GM18499 (cell line): ENCODE measurements at regions not wholly inside any gene's neighbourhood (a gene's known extent, or its start where the extent isn't known, plus 50 kb on each side); places are given as distances from the start of the nearest gene placed in this dataset.

Experiments used
- ATAC-seq: cut with Tn5 transposase; IDR thresholded peaks from one replicate; pipeline ENCODE4 v1.9.1; 2021; ENCODE audit warnings: moderate number of reproducible peaks; ENCODE audit not compliant: insufficient read depth, unreplicated experiment

DNA sequence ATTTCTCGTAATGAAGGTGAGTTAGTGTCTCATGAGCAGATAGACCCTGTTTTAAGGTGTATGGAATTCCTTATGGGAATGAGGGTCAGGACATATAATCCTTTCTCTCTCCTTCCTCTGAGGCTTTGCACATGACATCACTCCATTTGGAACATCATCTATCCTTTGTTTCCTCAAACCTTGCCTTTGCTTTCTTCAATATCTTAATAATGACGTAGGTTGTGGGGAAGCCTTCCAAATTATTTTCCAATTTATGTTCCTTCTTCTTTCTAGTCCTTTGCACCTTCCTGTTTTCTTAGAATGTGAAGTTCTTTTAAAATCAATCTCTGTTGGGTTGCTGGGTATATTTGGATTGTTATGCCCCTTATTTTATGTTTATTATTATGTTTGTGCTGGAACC lies 502.9 kb upstream of the STXBP6 start:
- no peak for ATAC-seq

DNA sequence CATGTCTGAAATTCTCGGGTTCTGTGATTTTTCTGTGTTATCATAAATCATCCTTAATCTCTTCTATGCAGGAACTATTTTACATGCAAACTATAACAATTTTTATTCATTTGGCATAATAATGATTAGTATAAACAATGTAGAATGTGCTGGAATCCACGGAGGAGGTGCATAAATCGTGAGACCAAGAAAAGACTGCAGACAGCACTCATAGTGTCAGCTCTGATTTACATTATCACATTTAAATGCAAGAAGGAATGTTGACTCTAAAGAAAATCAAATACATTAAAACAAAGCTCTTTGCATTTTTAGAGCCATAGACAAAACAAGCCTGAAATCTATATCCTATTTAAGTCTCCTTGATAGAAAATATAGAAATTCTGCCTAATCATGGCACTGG lies 501.7 kb upstream of the STXBP6 start:
- no peak for ATAC-seq

DNA sequence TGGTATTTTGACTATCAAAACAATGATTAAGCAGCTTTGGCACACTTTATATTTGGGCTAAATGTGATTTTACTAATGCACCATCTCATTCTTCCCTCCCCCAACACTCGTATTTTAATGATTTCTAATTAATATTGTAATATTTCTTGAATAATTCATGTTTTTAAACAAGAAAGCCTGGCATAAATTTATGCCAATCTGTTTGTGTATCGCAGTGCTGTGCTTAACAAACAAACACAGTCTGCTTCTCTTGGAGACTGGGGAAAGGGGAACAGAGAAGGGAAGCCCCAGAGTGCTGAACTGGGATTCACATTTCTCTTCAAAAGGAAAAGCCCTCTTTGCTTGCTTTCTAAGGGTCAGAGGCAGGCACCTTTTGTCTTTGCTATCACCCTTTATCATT lies 496.9 kb upstream of the STXBP6 start:
- no peak for ATAC-seq

DNA sequence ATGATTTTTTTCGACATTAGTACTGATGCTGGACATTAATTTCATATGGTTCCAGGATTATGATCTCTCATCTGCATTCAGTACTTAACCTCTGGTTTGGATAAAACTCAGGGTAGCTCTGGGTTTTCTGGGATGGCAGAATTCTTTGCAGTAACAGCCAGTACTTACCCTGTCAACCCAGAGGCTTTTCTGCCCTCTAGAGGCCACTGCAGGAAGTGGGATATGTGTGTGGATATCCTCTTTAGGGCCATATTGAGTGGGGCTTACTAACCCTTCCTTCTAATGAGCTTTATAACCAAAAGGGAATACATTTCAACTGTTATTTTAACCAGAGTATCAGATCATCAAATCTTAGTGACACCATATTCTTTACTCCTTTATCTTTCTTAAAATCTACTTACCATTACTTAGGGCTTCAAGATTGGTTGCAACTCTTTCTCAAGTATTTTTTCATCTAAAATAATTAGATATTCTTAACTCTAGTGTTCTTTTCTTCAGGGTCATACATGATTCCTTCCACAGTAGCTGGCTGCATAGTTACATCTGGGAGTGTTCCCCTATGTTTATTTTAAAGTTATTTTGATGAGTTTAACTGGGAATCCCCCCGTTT lies 488.0 kb upstream of the STXBP6 start:
- no peak for ATAC-seq

DNA sequence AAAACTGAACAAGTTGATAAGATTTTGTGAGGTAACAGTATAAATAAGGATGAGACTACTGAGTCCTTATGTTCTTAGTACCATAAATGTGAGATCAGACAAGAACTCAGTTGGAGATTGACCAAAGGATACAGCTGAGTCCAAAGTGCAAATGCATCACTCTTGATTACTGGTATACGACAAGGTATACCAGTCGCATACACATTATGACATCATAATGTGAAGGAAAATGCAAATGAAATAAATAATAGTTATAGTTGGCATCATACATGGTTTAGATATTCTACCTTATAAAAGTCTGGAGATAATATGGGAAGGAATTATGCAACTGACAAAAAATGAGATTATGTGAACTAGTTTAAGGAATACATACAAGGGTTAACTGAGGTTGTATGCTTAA lies 476.3 kb upstream of the STXBP6 start:
- ATAC-seq, result no peak

DNA sequence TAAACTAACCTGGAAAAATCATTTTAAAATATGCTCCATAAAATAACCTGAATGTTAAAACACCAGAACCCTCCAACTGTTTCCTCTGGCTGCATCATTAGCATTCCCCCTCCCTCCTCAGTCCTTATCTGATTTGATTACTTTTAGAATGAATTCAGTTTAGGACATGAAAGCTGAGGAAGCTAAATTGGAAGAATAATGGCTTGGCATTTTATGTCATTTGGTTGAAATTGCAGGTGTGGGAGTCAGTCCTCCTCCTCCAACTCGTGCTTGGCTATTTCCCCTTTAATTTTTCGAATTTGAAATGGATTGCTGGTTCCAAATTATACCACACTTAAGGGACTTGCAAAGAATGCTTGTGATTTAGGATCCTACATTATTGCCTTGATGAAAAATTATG lies 473.0 kb upstream of the STXBP6 start:
- no peak for ATAC-seq

DNA sequence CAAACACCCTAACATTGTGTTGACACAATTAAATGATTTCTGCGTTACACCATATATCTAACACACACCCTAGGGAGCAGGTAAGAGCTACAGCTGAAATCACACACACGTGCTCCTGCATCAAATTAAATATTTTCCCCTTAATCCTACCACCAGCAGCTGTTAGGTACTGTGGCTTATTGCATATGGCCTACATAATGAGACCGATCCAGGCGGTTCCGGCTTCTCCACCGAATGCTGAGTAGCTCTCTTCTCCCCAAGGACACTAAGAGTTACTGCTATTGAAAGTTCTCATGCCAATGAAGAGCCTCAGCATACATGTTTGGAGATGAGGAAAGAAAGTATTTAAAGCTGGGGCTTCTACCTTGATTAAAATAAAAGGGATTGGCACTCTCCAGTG lies 472.2 kb upstream of the STXBP6 start:
- no peak for ATAC-seq

DNA sequence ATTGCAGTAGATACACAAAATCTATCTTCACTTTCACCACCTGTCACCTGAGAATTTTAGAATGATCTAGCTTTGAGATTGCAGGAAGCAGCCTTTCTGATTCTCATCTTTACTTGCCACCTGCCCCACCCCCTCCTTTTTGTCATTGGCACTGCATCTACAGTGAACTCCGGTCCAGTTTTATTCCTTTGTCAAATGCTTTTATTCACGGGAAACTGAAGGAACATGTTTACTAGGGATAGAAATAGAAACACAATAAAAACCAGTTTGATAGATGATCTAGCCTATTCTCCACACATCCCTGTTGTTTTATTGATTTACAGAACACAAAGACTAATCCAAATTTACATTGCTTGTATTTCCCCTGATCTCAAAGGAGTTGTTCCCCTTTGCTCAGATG lies 471.7 kb upstream of the STXBP6 start:
- ATAC-seq, result no peak

DNA sequence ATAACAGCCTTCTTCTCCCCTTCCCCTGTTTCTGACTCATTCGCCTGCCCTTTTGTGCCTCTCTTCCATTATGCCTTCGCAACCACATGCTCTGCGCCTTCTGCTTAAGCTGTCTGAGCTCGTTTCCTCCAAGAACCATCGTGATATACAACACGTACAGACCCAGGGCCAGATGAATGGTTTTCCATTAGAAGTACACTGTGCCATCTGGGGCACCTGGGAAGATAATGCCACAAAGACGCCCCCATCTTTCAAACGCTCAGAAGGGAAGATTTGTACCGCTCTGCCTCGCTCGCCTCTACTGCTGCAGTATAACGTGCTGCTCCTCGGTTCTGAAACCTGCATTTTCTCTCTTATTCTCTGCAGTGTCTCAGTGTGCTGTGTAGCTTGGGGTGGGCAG lies 470.9 kb upstream of the STXBP6 start:
- no peak for ATAC-seq

DNA sequence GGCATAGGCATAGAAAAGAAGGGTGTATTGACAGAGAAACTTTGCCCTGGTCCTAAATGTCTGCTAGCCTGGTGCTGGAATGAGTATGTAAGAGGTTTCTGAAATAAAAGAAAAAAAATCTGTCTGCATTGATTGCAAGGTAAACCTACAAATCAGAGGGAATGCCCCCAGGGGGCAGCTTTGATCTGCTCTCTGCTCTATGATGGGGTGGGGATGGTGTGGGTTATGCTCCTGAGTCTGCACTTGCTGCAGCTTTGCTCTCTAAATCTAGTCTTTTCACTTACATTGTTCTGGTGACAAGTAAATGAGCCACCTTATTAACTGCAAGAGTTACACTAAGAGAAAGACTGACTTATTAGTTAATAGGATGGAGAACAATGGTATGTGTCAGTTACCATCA lies 468.4 kb upstream of the STXBP6 start:
- no peak for ATAC-seq

DNA sequence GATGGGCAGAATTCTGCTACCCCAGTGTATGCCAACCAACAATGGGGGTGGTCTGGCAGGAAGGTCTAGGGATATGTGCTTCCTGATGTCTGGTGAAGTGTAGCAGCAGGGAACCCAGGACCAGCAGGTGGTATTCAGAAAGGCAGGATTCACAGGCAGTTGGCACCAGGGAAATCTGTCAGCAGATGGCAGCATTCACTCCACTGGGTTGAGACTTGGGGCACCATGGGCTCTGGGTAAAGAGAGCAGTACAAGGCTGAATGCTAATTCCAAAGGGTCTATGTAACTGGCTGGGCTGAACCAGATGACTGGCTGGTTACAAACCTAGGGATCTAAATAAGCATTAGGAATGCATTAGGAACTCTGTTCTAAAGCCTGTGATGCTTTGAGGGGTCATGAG lies 466.9 kb upstream of the STXBP6 start:
- ATAC-seq, result no peak

DNA sequence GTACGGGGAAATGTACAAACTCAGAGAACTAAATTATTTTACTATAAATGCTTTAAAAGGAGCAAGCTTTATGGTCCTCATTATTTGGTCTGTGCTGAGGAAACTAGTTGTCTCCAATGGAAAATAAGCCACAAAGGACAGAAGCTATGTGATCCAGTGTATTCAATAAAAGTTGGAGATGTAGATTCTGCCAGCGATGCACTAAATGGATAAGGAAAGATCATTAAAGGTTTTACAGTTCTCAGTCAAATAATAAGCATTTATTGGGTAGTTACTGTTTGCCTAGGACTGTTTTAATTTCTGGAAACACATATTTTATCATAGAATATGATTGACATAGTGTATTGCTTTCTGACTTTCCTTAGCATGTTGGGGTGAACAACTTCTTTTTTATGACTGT lies 458.9 kb upstream of the STXBP6 start:
- ATAC-seq, result no peak

DNA sequence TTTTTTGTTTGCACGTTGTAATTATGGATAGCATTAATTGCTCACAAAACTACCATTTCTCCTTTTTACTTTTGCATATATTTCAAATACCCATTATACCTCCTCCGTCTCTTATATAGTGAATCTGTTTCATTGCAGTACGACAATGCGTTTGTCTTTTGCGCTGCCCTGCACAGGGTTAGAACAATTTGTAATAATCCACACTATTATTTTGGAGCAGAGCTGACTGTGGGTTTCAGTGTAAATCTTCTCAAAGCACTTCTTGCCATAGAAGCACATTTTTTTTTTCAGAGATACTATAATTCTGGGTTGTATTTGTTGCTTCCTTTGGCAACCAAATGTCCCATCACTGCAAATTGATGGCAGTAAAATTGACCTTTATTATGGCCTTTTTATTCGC lies 451.8 kb upstream of the STXBP6 start:
- no peak for ATAC-seq

DNA sequence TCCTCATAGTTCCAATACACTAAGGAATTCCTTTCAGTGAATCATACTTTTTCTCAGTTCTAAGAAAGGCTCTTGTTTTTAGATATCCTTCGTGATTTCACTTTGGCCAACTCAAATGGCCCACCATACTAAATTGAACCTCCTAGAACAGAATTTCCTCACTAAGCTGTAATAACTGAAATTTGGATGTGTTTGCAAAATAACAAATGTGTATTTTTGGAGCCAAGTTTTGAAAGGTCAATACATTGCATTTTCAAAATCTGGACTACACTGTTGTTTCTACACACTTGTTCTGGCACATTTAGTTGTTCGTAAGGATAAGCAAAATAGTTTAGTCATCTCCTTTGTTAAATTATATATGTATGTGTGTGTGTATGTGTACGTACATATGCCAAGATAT lies 439.0 kb upstream of the STXBP6 start:
- no peak for ATAC-seq

DNA sequence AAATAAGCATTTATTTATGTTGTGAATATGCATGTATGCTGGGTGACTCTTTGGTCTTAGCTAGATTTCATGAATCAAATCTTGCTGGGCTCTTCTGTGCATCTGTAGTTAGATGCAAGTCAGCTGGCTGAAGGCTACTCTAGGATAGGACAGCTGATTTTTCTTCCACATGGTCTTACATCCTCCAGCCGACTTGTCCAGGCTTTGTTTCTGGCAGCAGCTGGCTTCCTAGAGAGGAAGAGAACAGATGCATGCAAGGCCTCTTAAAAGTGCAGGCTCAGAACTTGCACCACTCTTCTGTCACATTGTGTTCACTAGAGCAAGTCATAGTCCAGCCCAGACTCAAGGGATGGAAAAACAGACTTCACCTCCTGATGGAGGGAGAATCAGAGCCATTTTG lies 435.4 kb upstream of the STXBP6 start:
- no peak for ATAC-seq

DNA sequence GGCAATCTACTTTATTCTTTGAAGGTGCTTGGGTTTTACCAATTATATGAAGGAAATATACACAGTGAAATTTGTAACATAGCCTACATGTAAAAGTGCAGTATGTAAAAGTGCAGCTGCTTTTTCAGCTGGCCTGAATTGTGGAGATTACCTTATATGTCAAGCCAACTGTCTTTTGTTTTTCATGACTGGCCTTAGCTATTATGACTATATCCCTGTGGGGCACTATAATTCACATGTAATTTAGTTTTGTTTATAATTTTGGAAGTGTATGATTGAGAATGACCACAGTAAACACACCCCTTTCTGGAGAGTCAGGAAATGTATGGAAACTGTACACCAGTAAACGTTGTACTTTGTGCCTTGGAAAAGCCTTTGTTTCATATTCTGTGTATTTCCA lies 435.0 kb upstream of the STXBP6 start:
- no peak for ATAC-seq

DNA sequence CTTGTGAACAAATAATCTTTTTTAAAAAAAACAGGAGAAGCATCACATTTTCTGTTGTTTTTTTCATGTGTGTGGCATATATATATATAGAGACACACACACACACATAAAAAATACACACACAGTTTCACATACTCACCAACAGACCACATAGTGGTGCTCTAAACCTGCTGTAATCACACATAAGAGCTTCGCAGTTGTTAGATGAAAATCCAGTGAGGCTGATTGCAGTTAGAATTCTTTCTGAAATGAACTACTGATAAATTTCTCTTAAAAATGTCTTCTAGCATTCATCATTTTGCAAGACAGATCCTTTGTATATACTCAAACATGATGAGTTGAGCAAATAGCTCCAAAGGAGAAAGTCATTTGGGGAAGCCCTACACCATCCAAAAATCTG lies 434.3 kb upstream of the STXBP6 start:
- no peak for ATAC-seq

DNA sequence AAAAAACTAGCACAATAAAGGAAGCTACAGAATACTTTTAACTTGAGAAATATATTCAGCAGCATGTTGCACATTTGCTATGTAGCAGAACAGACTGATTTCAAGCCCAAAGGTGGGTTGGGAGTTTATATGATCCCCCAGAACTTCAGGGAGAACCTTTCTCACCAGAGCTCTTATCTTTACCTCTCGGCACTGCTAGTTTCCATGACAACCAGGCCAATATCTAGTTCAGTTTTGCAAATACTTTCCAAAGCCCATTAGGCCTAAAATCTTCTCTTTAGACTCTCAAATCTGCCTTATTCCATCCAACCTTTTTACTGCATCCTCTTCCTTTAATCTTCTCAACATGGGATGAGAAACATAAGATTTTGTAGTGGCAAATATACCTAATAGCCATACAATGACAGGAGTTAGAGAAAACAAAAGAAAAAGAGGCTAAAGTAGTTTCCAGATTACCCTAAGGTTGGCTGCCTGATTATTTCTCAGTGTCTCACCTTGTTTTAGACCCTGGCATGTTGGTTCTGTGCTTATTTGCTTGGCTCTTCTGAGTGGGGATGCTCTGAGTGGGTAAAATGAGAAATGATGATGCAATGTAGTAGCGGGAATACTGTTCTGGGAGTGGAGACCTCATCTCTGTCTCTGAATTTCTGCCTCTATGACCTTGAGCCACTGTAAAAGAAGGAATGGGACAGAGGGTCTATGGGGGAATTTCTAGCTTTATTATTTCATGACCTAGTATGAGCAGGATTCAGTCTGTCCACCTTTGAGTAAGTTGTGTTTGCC lies 427.6 kb upstream of the STXBP6 start:
- no peak for ATAC-seq

DNA sequence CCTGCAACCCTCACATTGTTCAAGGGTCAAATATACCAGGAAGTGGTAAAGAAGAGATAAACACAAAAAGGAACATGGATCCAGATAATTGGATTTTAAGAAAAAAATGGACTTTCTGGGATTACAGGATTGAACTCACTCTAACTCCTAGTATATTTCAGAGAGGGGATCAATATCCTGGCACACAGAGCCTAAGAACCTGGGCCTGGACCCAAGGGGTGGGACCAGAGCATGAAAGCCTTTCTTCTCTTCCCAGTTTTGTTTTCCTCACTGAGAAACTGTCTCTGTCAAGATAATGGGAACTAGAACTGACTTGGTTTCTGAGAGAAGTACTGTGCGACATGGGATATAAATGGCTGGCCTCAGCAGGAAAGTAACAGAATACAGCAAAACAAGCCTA lies 422.8 kb upstream of the STXBP6 start:
- ATAC-seq, result no peak

DNA sequence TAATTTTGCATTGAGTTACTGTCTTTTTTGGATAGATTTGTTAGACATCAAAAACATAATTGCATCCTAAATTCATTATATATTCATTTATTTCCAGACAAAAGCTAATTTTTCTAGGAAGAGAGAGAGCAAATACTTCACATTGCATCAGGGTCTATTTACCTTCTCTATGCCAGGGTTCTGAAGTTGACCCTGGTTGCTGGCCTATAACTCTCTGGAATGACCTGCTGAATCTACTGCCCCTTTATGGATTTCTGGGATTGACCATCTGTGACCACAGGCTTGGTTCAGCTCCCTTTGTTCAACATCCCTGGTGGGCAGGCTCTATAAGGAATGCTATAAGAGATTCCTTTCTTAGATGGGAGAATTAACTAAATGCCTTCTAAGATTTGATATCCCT lies 414.8 kb upstream of the STXBP6 start:
- no peak for ATAC-seq

DNA sequence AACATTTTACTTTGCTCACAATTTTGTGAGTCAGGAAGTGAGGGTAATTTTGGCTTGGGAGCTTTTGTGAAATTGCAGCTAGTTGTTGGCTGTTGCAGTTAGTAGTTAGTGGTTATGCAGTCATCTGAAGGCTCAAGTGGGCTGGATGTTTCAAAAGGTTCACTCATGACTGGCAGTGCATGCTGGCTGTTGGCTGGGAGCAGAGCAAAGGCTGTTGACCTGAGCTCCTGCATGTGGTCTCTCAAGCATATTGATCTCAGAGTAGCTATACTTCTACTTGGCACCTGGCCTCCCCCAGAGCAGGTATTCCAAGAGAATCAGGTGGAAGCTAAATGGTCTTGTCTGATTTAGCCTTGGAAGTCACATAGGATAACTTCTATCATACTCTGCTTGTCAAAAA lies 414.1 kb upstream of the STXBP6 start:
- ATAC-seq, result no peak

DNA sequence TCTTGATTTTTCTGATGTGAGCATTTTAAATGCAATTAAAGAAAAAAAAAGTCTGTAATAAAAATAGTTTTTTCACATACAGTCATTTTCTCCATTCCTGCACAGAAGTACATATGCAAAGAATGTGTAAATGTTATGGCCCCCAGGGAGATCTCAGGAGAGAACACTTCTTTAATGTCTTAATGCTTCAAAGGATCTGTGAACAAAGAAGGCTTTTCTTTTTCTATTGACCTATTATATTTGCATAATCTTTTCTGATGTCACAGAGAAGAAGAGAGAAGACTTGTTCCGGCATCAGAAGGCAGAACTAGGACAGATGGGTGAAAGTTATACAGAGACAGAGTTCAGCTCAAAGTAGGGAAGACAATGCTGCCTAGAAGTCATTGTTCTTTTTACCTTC lies 413.5 kb upstream of the STXBP6 start:
- ATAC-seq, result no peak
